ENCODE measurements at regions not wholly inside any gene's neighbourhood (a gene's known extent, or its start where the extent isn't known, plus 50 kb on each side); places are given as distances from the start of the nearest gene placed in this dataset.

DNA sequence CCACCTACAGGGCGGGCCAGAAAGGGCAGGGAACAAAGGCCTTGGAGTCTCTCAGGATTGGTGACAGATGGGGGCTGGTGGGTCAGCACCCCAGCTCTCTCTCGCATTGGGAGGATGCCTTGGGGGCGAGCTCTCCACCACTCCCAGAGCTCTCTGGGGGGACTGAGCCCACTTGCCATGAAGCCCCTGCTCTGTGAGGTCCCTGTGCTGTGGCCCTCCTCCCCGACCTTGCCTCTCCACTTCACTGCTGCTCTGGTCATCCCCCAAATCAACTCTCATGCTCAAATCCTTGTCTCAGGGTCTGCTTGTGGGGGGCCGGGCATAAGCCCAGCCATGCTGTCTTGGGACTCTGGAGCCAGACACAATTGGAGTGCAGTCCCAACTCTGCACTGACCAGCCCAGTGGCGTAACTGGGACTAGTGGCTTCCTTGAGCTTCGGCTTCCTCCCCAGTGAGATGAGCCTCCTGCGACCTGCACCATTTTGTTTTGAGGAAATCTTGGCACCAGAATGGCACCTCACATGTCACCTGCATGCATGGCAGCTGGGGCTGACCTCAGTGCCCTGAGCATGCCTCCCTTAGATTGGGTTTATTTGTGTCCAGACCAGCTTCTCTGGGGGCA lies 184.5 kb downstream of the IRF8 start:
- no peak for DNase-seq (ENCODE audit: extremely low spot score)
- POLR2A ChIA-PET = no interaction called here
- TF ChIP-seq FOXA1 (IDR thresholded peaks at IDR 0.05) = no peak
- TF ChIP-seq TARDBP (IDR thresholded peaks at IDR 0.05) = no peak
- no peak for TF ChIP-seq L3MBTL2 (conservative IDR thresholded peaks at IDR 0.05)
- no peak for TF ChIP-seq CTBP1 (IDR thresholded peaks at IDR 0.05; ENCODE audit: borderline replicate concordance)
- no peak for TF ChIP-seq ARNT (IDR thresholded peaks at IDR 0.05)
- TF ChIP-seq NFRKB (IDR thresholded peaks at IDR 0.05) = no peak
- TF ChIP-seq HDGF (IDR thresholded peaks at IDR 0.05; ENCODE audit: borderline replicate concordance) = no peak
- no peak for TF ChIP-seq LEF1 (IDR thresholded peaks at IDR 0.05; ENCODE audit: borderline replicate concordance)
- TF ChIP-seq FOXK2 (IDR thresholded peaks at IDR 0.05) = no peak
- TF ChIP-seq ELF4 (IDR thresholded peaks at IDR 0.05) = no peak
- no peak for TF ChIP-seq FOXM1 (IDR thresholded peaks at IDR 0.05; ENCODE audit: borderline replicate concordance)
- TF ChIP-seq PKNOX1 (IDR thresholded peaks at IDR 0.05) = no peak
- CTCF ChIA-PET = no interaction called here

- TF ChIP-seq FOXA1 (IDR thresholded peaks at IDR 0.05) (no peak), SUZ12 (IDR thresholded peaks at IDR 0.05) (no peak), L3MBTL2 (conservative IDR thresholded peaks at IDR 0.05) (no peak), CTBP1 (IDR thresholded peaks at IDR 0.05; ENCODE audit: borderline replicate concordance) (no peak), HDGF (IDR thresholded peaks at IDR 0.05; ENCODE audit: borderline replicate concordance) (no peak), ELF4 (IDR thresholded peaks at IDR 0.05) (no peak), TARDBP (IDR thresholded peaks at IDR 0.05) (no peak), LEF1 (IDR thresholded peaks at IDR 0.05; ENCODE audit: borderline replicate concordance) (no peak), SP1 (IDR thresholded peaks at IDR 0.05) (no peak), ARNT (IDR thresholded peaks at IDR 0.05) (no peak), BHLHE40 (IDR thresholded peaks at IDR 0.05; ENCODE audit: borderline replicate concordance) (no peak), PKNOX1 (IDR thresholded peaks at IDR 0.05) (no peak)
- ChIA-PET CTCF (no interaction called here), POLR2A (no interaction called here)
- DNase-seq (ENCODE audit: extremely low spot score) = no peak
Observed at GRCh38 chr16:86085161-86085611, 186.2 kb downstream of the IRF8 start.

- TF ChIP-seq CTBP1 (IDR thresholded peaks at IDR 0.05; ENCODE audit: borderline replicate concordance) = no peak
- TF ChIP-seq NFRKB (IDR thresholded peaks at IDR 0.05) = no peak
- no peak for TF ChIP-seq FOXA1 (IDR thresholded peaks at IDR 0.05)
- no peak for TF ChIP-seq HDGF (IDR thresholded peaks at IDR 0.05; ENCODE audit: borderline replicate concordance)
- no peak for TF ChIP-seq BHLHE40 (IDR thresholded peaks at IDR 0.05; ENCODE audit: borderline replicate concordance)
- no peak for TF ChIP-seq L3MBTL2 (conservative IDR thresholded peaks at IDR 0.05)
- TF ChIP-seq SUZ12 (IDR thresholded peaks at IDR 0.05) = no peak
- TF ChIP-seq ELF4 (IDR thresholded peaks at IDR 0.05) = no peak
- TF ChIP-seq TARDBP (IDR thresholded peaks at IDR 0.05) = no peak
- TF ChIP-seq LEF1 (IDR thresholded peaks at IDR 0.05; ENCODE audit: borderline replicate concordance) = no peak
- no peak for TF ChIP-seq SP1 (IDR thresholded peaks at IDR 0.05)
- TF ChIP-seq FOXK2 (IDR thresholded peaks at IDR 0.05) = no peak
- no peak for TF ChIP-seq FOXM1 (IDR thresholded peaks at IDR 0.05; ENCODE audit: borderline replicate concordance)
- TF ChIP-seq ZNF384 (IDR thresholded peaks at IDR 0.05) = no peak
- TF ChIP-seq PKNOX1 (IDR thresholded peaks at IDR 0.05) = no peak
- no peak for TF ChIP-seq ARNT (IDR thresholded peaks at IDR 0.05)
- ChIA-PET POLR2A (no interaction called here), CTCF (no interaction called here)
- no peak for DNase-seq (ENCODE audit: extremely low spot score)
Observed at GRCh38 chr16:86085795-86086194, 186.8 kb downstream of the IRF8 start.

- CTCF ChIA-PET = no interaction called here
- TF ChIP-seq FOXM1 (IDR thresholded peaks at IDR 0.05; ENCODE audit: borderline replicate concordance) (no peak), ELF4 (IDR thresholded peaks at IDR 0.05) (no peak), FOXA1 (IDR thresholded peaks at IDR 0.05) (no peak), PKNOX1 (IDR thresholded peaks at IDR 0.05) (no peak), ARNT (IDR thresholded peaks at IDR 0.05) (no peak), NFRKB (IDR thresholded peaks at IDR 0.05) (no peak), CTBP1 (IDR thresholded peaks at IDR 0.05; ENCODE audit: borderline replicate concordance) (no peak), SUZ12 (IDR thresholded peaks at IDR 0.05) (no peak), L3MBTL2 (conservative IDR thresholded peaks at IDR 0.05) (no peak), TARDBP (IDR thresholded peaks at IDR 0.05) (no peak), ZNF384 (IDR thresholded peaks at IDR 0.05) (no peak), SP1 (IDR thresholded peaks at IDR 0.05) (no peak), HDGF (IDR thresholded peaks at IDR 0.05; ENCODE audit: borderline replicate concordance) (no peak), LEF1 (IDR thresholded peaks at IDR 0.05; ENCODE audit: borderline replicate concordance) (no peak), BHLHE40 (IDR thresholded peaks at IDR 0.05; ENCODE audit: borderline replicate concordance) (no peak), FOXK2 (IDR thresholded peaks at IDR 0.05) (no peak)
- DNase-seq (ENCODE audit: extremely low spot score) = no peak
- POLR2A ChIA-PET = no interaction called here
Observed at GRCh38 chr16:86086471-86086870, 187.5 kb downstream of the IRF8 start.

- ChIA-PET CTCF (no interaction called here), POLR2A (no interaction called here)
- no peak for TF ChIP-seq SP1 (IDR thresholded peaks at IDR 0.05)
- no peak for TF ChIP-seq LEF1 (IDR thresholded peaks at IDR 0.05; ENCODE audit: borderline replicate concordance)
- TF ChIP-seq L3MBTL2 (conservative IDR thresholded peaks at IDR 0.05) = no peak
- TF ChIP-seq FOXM1 (IDR thresholded peaks at IDR 0.05; ENCODE audit: borderline replicate concordance) = no peak
- no peak for TF ChIP-seq CTBP1 (IDR thresholded peaks at IDR 0.05; ENCODE audit: borderline replicate concordance)
- TF ChIP-seq NFRKB (IDR thresholded peaks at IDR 0.05) = no peak
- no peak for TF ChIP-seq FOXK2 (IDR thresholded peaks at IDR 0.05)
- TF ChIP-seq ZNF384 (IDR thresholded peaks at IDR 0.05) = no peak
- no peak for TF ChIP-seq ARNT (IDR thresholded peaks at IDR 0.05)
- no peak for TF ChIP-seq ELF4 (IDR thresholded peaks at IDR 0.05)
- no peak for TF ChIP-seq BHLHE40 (IDR thresholded peaks at IDR 0.05; ENCODE audit: borderline replicate concordance)
- TF ChIP-seq PKNOX1 (IDR thresholded peaks at IDR 0.05) = no peak
- no peak for TF ChIP-seq HDGF (IDR thresholded peaks at IDR 0.05; ENCODE audit: borderline replicate concordance)
- no peak for TF ChIP-seq TARDBP (IDR thresholded peaks at IDR 0.05)
- no peak for TF ChIP-seq FOXA1 (IDR thresholded peaks at IDR 0.05)
- no peak for TF ChIP-seq SUZ12 (IDR thresholded peaks at IDR 0.05)
- no peak for DNase-seq (ENCODE audit: extremely low spot score)
Observed at GRCh38 chr16:86087011-86087895, 188.3 kb downstream of the IRF8 start.
